ENCODE measurements at regions not wholly inside any gene's neighbourhood (a gene's known extent, or its start where the extent isn't known, plus 50 kb on each side); places are given as distances from the start of the nearest gene placed in this dataset.

- Histone ChIP-seq H3K4me1 (ENCODE audit: insufficient read depth, low read length) (peaks cover 10% of the 10 kb centered on the region), H3K27ac (ENCODE audit: low read depth, low read length) (no peak overlapping the region), H3K9me3 (ENCODE audit: insufficient read depth, low read depth, low read length) (peaks cover 6% of the 10 kb centered on the region; the same call in 1 of the 2 replicates), H3K27me3 (ENCODE audit: insufficient read depth, low read length) (peaks cover 14% of the 10 kb centered on the region), H3K36me3 (ENCODE audit: insufficient read depth, low read length) (no peaks in the 10 kb centered on the region), H3K9ac (ENCODE audit: low read depth, low read length) (no peak overlapping the region), H3K4me3 (ENCODE audit: low read length) (no peak overlapping the region)
- 82% methylated on average over 11 of the region's 11 CpGs for WGBS
Observed at GRCh38 chr7:68014031-68014736, 1017.6 kb downstream of the TYW1 start.

GRCh38 chr7:68015122-68015977, 1018.7 kb downstream of the TYW1 start:
- peaks cover 14% of the 10 kb centered on the region for H3K27me3 ChIP-seq (ENCODE audit: insufficient read depth, low read length)
- H3K27ac ChIP-seq (ENCODE audit: low read depth, low read length), result no peak overlapping the region
- H3K9me3 ChIP-seq (ENCODE audit: insufficient read depth, low read depth, low read length), result peaks cover 6% of the 10 kb centered on the region; the same call in 1 of the 2 replicates
- H3K4me1 ChIP-seq (ENCODE audit: insufficient read depth, low read length), result peaks cover 10% of the 10 kb centered on the region
- no peaks in the 10 kb centered on the region for H3K36me3 ChIP-seq (ENCODE audit: insufficient read depth, low read length)
- 41% methylated on average over 5 of the region's 5 CpGs for WGBS
- no peak overlapping the region for H3K9ac ChIP-seq (ENCODE audit: low read depth, low read length)
- no peak overlapping the region for H3K4me3 ChIP-seq (ENCODE audit: low read length)

- 74% methylated on average over 2 of the region's 2 CpGs for WGBS
- Histone ChIP-seq H3K4me3 (ENCODE audit: low read length) (no peak overlapping the region), H3K27ac (ENCODE audit: low read depth, low read length) (no peak overlapping the region), H3K4me1 (ENCODE audit: insufficient read depth, low read length) (peaks cover 10% of the 10 kb centered on the region), H3K9me3 (ENCODE audit: insufficient read depth, low read depth, low read length) (peaks cover 6% of the 10 kb centered on the region; the same call in 1 of the 2 replicates), H3K36me3 (ENCODE audit: insufficient read depth, low read length) (no peaks in the 10 kb centered on the region), H3K27me3 (ENCODE audit: insufficient read depth, low read length) (peaks cover 14% of the 10 kb centered on the region), H3K9ac (ENCODE audit: low read depth, low read length) (no peak overlapping the region)
Observed at GRCh38 chr7:68015978-68016532, 1019.4 kb downstream of the TYW1 start.

GRCh38 chr7:68020102-68020501, 1023.5 kb downstream of the TYW1 start:
- Histone ChIP-seq H3K9ac (ENCODE audit: low read depth, low read length) (no peak overlapping the region), H3K9me3 (ENCODE audit: insufficient read depth, low read depth, low read length) (no peaks in the 10 kb centered on the region), H3K4me3 (ENCODE audit: low read length) (no peak overlapping the region), H3K36me3 (ENCODE audit: insufficient read depth, low read length) (no peaks in the 10 kb centered on the region), H3K27me3 (ENCODE audit: insufficient read depth, low read length) (peaks cover 14% of the 10 kb centered on the region), H3K4me1 (ENCODE audit: insufficient read depth, low read length) (peaks cover 9% of the 10 kb centered on the region), H3K27ac (ENCODE audit: low read depth, low read length) (no peak overlapping the region)
- WGBS, result 98% methylated on average over 3 of the region's 3 CpGs

- no peaks in the 10 kb centered on the region for H3K4me1 ChIP-seq (ENCODE audit: insufficient read depth, low read length)
- no peaks in the 10 kb centered on the region for H3K27me3 ChIP-seq (ENCODE audit: insufficient read depth, low read length)
- H3K9ac ChIP-seq (ENCODE audit: low read depth, low read length), result no peak overlapping the region
- H3K9me3 ChIP-seq (ENCODE audit: insufficient read depth, low read depth, low read length), result 0 out of 2 replicates have a peak, but pooled peaks cover 1% of the 10 kb centered on the region
- no peaks in the 10 kb centered on the region for H3K36me3 ChIP-seq (ENCODE audit: insufficient read depth, low read length)
- H3K27ac ChIP-seq (ENCODE audit: low read depth, low read length), result no peak overlapping the region
- H3K4me3 ChIP-seq (ENCODE audit: low read length), result no peak overlapping the region
Observed at GRCh38 chr7:68025369-68025768, 1028.7 kb downstream of the TYW1 start.

DNA sequence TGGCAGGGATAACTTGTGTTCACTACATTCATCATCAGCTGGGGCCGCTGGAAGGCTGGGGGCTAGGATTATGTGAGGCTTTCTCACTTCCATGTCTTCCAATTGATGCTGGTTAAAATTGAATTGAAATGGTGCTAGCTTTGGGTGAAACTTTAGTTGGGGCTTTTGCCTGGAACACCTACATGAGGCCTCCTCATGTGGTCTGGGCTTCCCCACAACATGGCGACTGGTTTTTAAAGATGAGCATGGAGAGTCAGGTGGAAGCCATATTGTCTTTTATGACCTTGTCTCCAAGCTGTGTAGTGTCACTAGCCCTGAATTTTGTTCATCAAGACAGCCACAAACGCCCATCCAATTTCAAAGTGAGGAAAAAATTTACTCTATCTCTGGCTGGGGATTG, 1033.9 kb downstream of the TYW1 start:
- Histone ChIP-seq H3K4me1 (ENCODE audit: insufficient read depth, low read length) (no peaks in the 10 kb centered on the region), H3K27ac (ENCODE audit: low read depth, low read length) (no peak overlapping the region), H3K4me3 (ENCODE audit: low read length) (no peak overlapping the region), H3K9me3 (ENCODE audit: insufficient read depth, low read depth, low read length) (0 out of 2 replicates have a peak, but pooled peaks cover 2% of the 10 kb centered on the region), H3K36me3 (ENCODE audit: insufficient read depth, low read length) (no peaks in the 10 kb centered on the region), H3K9ac (ENCODE audit: low read depth, low read length) (no peak overlapping the region), H3K27me3 (ENCODE audit: insufficient read depth, low read length) (no peaks in the 10 kb centered on the region)
- WGBS, result 95% methylated on average over 3 of the region's 3 CpGs

GRCh38 chr7:68031180-68031943, 1034.7 kb downstream of the TYW1 start:
- Histone ChIP-seq H3K9ac (ENCODE audit: low read depth, low read length) (no peak overlapping the region), H3K4me3 (ENCODE audit: low read length) (no peak overlapping the region), H3K4me1 (ENCODE audit: insufficient read depth, low read length) (no peaks in the 10 kb centered on the region), H3K9me3 (ENCODE audit: insufficient read depth, low read depth, low read length) (0 out of 2 replicates have a peak, but pooled peaks cover 2% of the 10 kb centered on the region), H3K36me3 (ENCODE audit: insufficient read depth, low read length) (no peaks in the 10 kb centered on the region), H3K27ac (ENCODE audit: low read depth, low read length) (no peak overlapping the region), H3K27me3 (ENCODE audit: insufficient read depth, low read length) (no peaks in the 10 kb centered on the region)
- WGBS, result 95% methylated on average over 5 of the region's 5 CpGs

DNA sequence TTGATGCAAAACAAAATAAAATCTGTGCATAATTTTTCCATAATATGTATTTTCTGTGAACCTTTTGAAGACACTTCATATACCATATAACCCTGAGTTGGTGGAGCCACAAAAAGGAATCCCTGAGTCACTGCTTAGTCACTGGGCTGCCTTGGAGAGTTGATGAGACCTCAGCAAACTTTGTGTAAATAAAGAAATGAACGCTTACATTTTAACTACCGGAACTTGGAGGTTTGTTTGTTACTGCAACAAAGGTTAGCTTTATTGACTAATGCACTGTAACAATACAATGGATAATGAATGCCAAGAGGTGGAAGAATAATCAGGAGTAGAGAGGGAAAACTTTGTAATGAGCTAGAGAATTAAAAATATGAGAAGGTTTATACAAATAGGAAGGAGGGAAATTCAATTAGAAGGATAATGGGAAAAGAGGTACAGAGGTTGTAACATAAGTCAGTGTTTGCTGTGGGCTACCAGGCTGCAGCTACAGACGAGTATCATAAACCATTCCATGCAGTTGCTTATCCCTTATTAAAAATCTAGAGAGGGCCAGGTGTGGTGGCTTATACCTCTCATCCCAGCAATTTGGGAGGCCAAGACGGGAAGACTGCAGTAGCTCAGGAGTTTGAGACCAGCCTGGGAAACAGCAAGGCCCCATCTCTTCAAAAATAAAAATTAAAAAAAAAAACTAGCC, 1042.1 kb downstream of the TYW1 start:
- Histone ChIP-seq H3K36me3 (ENCODE audit: insufficient read depth, low read length) (no peaks in the 10 kb centered on the region), H3K27ac (ENCODE audit: low read depth, low read length) (no peak overlapping the region), H3K27me3 (ENCODE audit: insufficient read depth, low read length) (no peaks in the 10 kb centered on the region), H3K4me1 (ENCODE audit: insufficient read depth, low read length) (peaks cover 4% of the 10 kb centered on the region; the same call in 1 of the 2 replicates), H3K4me3 (ENCODE audit: low read length) (no peak overlapping the region), H3K9me3 (ENCODE audit: insufficient read depth, low read depth, low read length) (no peaks in the 10 kb centered on the region), H3K9ac (ENCODE audit: low read depth, low read length) (no peak overlapping the region)
- WGBS, result 81% methylated on average over 4 of the region's 4 CpGs

DNA sequence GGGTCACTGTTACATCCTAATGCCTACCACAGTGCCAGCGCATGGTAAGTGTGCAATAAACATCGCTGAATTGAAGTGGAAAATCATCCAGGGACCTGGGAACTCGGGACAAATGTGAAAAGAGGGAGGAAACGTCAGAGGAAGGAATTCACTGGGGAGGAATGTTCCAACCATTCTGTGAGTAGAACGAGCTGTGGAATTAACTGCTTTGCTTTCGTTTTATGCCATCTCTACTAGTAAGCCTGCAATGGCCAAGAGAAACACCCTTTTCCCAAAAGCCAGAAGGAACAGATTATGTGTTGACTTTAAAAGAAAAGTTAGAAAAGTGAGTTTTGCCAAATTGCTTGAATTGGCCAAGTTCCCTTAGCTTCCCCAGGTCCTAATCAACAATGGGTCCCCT, 1044.9 kb downstream of the TYW1 start:
- H3K4me3 ChIP-seq (ENCODE audit: low read length), result no peak overlapping the region
- no peak overlapping the region for H3K9ac ChIP-seq (ENCODE audit: low read depth, low read length)
- no peaks in the 10 kb centered on the region for H3K27me3 ChIP-seq (ENCODE audit: insufficient read depth, low read length)
- peaks cover 4% of the 10 kb centered on the region; the same call in 1 of the 2 replicates for H3K4me1 ChIP-seq (ENCODE audit: insufficient read depth, low read length)
- no peaks in the 10 kb centered on the region for H3K9me3 ChIP-seq (ENCODE audit: insufficient read depth, low read depth, low read length)
- 95% methylated on average over 6 of the region's 6 CpGs for WGBS
- no peaks in the 10 kb centered on the region for H3K36me3 ChIP-seq (ENCODE audit: insufficient read depth, low read length)
- H3K27ac ChIP-seq (ENCODE audit: low read depth, low read length), result no peak overlapping the region

GRCh38 chr7:68043546-68043945, 1046.9 kb downstream of the TYW1 start:
- Histone ChIP-seq H3K9ac (ENCODE audit: low read depth, low read length) (no peak overlapping the region), H3K4me1 (ENCODE audit: insufficient read depth, low read length) (peaks cover 3% of the 10 kb centered on the region; the same call in 1 of the 2 replicates), H3K27ac (ENCODE audit: low read depth, low read length) (no peak overlapping the region), H3K27me3 (ENCODE audit: insufficient read depth, low read length) (no peaks in the 10 kb centered on the region), H3K9me3 (ENCODE audit: insufficient read depth, low read depth, low read length) (no peaks in the 10 kb centered on the region), H3K4me3 (ENCODE audit: low read length) (no peak overlapping the region), H3K36me3 (ENCODE audit: insufficient read depth, low read length) (no peaks in the 10 kb centered on the region)
- WGBS, result 95% methylated on average over 4 of the region's 4 CpGs
